Pulmonary artery endothelial cell (primary cell): ENCODE measurements at regions not wholly inside any gene's neighbourhood (a gene's known extent, or its start where the extent isn't known, plus 50 kb on each side); places are given as distances from the start of the nearest gene placed in this dataset.

Experiments used
- DNase-seq: peaks from one replicate; pipeline ENCODE4 v3.0.0-alpha.2; 2011; ENCODE audit warnings: low read depth, low spot score

- DNase-seq = no peak
Observed at GRCh38 chr7:25967278-25968204, 184.5 kb upstream of the NFE2L3 start.

DNA sequence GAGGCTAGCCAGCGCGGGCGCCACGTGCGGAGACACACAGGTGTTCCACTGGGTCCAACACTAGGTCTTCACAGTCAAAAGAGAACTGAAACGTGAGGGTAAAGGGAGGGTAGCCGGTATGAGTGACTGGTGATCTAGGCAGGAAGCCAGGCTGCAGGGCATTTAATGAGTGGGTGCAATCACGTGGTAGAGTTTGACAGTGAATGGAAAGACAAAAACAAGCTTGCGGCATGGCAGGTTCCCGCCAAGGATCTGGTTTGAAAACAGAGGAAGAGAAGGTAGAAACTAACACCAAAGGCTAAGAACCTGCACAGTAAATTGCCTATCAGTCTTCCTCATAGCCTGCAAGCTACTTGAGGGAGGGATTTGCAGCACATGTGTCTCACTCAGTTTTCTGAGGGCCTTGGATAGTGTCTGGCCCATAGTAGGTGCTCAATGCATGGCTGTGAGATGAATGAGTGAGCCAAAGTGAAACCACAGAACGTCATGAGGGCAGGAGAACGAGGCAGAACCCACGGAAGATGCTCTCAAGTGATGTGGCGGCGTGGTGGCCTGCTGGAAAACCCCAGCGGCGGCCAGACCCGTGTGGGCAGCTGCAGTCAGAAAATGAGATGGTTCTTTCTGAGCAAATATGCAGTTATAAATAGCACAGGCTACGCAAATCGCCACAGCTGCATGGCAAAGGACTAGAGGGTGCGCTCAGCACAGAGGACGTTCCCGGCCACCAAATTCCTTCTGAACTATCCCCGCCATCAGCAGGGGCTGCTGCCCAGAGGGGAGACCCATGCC lies 183.6 kb upstream of the NFE2L3 start:
- DNase-seq = no peak

DNA sequence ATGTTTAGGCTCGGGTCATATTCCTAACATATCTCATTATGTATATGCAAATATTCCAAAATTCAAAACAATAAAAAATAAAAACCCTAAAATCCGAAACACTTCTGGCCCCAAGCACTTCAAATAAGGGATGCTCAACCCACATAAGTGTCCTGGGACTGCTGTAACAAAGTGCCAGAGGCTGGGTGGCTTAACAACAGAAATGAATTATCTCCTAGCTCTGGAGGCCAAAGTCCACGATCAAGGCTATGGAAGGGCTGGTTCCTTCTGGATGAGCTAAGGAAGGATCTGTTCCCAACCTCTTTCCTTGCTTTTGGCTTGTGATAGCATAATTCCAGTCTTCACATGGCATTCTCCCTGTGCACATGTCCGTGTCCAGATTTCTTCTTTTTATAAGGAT lies 181.6 kb upstream of the NFE2L3 start:
- no peak for DNase-seq

- DNase-seq = no peak
Observed at GRCh38 chr7:25970911-25971310, 181.1 kb upstream of the NFE2L3 start.

GRCh38 chr7:25976630-25977029 lies 175.4 kb upstream of the NFE2L3 start:
- no peak for DNase-seq

DNA sequence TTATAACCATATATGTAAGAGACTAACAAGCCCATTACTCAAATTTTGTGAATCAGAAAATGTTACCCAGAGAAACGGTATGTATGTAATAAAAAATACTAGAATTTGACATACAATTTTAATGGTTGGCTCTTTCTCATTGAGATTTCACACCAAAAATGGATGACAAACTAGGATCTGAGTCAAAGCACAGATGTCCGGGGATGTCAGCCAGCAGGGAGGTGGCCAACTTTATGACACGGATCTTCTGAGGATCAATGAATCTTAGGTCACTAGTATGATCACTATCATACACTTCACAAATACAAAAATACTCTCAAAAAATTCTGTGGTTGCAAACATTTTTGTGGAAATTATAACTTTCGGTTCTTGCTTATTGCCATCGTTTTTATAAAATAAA lies 173.5 kb upstream of the NFE2L3 start:
- DNase-seq = no peak

- no peak for DNase-seq
Observed at GRCh38 chr7:25979605-25980004, 172.4 kb upstream of the NFE2L3 start.

DNA sequence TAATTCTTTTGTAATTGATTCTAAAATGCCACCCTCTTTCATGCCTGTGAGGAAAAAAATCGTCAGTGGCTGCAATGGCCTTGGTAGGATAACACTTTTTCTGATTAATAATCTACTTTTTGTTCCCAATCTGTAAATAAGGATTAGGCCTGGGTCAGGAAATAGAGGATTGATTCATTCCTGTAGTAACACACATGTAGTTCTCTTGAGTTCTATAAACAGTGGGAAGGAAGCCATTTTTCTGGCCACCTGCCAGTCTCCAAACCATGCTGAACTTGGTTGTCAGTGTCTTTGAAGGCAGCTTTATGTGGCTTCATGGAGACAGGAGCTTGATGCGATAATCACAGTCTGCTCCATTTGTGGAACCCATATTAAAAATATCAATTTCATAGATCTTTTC lies 169.3 kb upstream of the NFE2L3 start:
- no peak for DNase-seq

DNA sequence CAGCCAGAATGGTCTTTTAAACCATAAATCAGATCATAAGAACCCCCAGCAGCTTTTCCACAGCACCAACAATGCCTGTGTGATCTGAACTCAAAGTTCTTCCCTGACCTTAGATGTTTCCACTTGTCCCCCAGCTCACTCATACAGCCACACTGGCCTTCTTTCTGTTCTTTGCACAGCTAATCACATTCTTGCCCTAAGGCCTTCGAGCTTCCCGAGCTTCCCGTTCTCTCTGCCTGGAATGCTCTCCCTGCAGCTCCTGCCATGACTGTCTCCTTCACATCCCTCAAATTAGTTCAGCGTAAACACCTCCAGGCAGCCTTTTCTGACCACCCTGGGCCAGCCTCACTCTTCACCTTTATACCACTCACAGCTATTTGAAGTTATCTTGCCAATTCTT lies 166.8 kb upstream of the NFE2L3 start:
- DNase-seq = no peak

DNA sequence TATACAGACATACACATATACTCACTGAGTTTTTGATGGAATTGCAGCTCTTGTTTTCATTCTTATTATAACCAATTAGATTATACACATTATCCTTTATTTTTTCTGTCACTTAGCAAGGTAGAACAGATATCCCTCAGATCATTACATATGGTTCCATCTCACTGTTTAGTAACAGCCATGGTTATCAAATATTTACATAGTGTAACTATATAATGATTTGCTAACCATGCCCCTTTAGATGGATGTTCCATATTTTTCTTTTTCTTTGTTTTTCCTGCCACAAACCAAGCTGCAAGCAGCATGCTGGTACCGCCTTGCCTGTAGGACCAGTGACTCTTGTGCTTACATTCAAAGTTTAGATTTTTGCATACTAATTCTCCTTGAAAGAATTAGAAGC lies 163.4 kb upstream of the NFE2L3 start:
- no peak for DNase-seq

DNA sequence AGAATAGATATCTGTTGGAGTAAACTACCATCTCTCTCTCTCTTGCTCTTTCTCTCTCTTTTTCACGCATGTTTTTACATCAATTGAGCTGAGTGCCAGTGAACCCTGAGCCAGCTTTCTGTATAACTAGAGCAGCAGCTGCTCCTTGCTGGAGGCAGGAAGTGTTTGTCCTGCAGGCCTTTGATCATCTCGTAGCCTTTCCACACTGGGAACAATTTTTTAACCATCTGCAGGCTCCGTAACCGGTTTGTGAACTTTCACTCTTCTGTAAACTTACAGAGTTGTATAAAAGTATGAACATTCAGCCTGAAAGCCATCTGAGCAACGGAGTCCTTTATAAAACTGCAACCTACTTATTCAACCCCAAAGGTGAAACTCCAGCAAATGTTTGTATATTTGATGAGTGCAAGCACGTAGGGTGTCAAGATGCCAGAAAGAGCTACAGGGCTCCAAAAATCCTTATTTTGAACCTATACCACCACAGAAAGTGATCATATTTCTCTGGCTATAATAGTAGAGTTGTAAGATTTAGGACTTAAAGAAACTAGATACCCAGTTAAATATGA lies 162.8 kb upstream of the NFE2L3 start:
- DNase-seq = no peak

DNA sequence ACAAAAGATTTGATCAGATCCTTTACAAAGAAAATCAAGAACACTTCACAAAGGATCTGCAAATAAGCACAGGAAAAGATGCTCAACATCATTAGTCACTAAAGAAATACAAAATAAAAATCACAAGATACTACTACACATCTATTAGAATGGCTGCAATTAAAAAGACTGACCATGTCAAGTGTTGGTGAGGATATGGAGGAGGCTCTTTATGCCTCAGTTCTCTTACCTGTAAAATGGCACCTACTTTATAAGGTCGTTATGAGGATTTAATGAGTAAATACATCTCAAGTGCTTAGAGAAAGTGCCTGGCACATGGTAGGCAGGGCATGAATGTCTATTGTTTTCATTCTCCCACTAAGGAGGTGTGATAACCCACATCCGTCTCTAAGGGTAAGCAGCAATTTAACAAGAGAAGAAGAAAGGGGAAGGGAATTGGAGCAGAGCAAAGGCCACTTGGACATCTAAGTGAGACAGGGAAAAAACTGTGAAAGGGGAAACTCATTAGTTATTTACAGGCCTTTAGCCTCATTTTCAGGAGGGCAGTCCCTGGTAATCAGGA lies 157.5 kb upstream of the NFE2L3 start:
- DNase-seq = no peak

DNA sequence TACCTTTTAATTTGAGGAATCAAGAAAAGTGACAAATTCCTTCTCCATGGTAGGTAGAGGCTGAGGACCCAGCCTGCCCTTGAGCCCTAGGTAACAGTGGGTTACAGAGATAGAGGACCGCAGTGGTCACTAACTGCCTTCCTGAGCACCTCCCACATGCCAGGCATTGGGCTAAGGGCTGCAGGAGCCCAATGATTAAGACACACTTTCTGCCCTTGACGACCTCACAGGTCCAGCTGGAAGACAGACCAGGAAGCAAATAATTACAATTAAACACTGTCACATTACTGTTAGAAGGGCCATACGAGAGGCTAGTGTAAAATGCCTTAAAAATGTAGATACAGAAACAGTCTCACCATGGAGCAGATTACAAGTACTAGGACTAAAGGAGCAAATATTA lies 156.8 kb upstream of the NFE2L3 start:
- no peak for DNase-seq

DNA sequence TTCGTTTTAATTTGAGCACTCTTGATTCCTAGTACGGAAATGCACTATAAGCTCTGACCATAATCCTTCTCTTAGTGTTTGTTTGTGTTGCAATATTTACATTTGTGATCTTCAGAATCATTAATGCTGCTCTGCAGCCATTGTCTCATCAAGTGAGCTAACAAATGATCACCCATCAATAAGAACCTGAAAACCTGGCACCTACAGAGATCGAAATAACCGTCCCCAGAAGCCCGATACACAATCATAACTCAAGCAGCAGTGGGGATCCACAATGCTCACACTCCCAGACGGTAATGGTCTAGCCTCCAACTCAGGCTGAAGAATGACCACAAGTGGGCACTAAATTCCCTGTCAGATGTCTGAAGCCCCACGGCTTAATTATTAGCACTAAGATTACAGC lies 156.0 kb upstream of the NFE2L3 start:
- no peak for DNase-seq

DNA sequence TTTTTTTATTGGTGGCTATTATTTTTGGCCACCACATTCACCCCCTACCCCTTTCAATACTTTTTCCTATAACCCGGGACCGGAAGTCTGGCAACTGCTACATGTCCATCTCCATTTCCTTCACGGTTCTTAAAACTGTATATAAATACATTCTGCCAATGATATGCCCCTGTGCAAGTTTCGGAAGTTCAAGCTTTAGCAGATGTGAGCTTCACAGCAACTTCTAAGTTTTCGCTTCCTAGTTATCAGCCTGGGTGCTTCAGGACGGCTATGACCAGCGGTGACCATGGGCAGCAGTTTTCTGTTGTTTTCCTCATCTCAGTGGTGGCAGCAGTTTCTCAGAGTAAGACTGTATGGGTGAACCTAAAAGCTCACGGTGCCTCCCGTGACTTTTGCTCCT lies 153.5 kb upstream of the NFE2L3 start:
- DNase-seq = no peak

DNA sequence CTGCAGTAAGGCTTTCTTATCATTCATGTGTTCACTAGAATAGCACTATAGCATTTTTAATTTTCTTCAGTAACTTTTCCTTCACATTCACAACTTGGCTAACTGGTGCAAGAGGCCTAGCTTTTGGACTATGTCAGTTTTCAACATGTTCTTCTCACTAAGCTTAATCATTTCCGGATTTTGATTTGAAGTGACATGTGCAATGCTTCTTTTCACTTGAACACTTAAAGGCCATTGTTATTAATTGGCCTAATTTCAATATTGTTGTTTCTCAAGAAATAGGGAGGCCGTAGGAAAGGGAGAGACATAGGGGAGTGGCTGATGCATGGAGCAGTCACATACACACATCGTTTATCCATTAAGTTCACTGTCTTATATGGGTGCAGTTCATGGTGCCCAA lies 151.2 kb upstream of the NFE2L3 start:
- no peak for DNase-seq

DNA sequence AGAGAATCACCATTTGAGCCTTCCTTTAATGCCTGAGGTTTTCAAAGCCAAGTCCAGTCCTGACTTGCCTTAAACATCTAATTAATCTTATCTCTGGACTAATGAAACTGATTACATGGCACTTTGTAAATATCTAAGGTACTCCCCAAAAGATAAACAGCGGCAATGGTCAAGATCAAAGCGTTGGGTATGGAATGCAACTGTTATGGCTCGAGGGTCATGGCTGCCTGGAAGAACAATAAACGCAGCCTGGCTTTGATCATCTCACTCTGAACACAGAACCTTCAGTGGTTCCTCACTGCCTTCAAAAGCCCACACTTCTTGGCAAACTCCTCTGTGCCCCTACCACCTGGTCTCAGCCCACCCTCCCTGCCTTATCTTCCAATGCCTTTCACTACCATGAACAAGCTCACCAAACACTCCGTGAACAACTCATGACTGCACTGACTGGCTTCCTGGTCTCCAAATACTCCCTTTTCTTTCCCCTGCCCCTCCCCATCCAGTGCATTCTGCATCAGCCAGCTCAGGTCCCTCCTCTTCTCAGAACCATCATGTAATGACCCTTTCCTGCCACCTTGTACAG lies 150.2 kb upstream of the NFE2L3 start:
- DNase-seq = no peak

GRCh38 chr7:26005683-26006410 lies 146.2 kb upstream of the NFE2L3 start:
- DNase-seq = no peak

DNA sequence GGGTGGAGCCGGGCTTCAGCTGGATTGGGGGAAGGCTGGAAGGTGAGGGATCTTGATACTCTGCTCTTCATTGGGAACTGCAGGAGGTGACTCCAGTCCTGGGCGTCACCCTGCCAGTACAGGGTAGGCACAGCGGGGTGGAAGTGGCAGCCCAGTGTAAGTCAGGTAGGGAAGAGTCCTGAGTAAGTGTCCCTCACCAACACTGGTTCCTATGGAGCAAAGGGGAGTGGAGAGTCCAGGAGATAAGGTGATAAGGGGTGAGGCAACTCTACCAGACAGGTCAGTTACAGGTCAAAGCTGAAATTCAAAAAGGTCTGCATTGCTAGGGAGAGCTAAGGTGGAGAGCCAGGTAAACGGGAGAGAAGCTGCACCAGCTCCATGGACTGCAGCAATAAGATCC lies 145.6 kb upstream of the NFE2L3 start:
- no peak for DNase-seq

GRCh38 chr7:26007510-26007909 lies 144.5 kb upstream of the NFE2L3 start:
- no peak for DNase-seq

DNA sequence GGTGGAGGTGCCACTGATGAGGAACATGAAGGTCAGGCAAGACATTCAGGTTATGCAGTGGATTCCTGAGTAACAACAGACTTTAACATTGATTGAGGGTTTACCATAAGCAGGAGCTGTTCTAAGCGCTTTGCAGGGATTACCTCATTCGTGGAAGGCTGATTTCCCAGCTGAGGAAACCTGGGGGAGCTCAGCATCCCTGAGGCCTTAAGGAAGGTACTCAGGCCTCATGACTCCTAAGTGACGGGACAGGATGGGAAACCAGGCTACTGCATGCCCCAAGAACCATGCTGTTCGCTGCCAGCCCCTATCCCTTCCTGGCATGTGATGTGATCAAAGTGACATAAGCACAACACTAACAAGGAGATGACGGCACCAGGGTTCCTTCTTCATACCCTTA lies 143.6 kb upstream of the NFE2L3 start:
- DNase-seq = no peak
